ENCODE measurements at regions not wholly inside any gene's neighbourhood (a gene's known extent, or its start where the extent isn't known, plus 50 kb on each side); places are given as distances from the start of the nearest gene placed in this dataset.

GRCh38 chr5:121350181-121350930 is 501.3 kb upstream of the FTMT start:
- ATAC-seq (no peak), DNase-seq (no peak)
- Mint-ChIP-seq H3K9me3 (ENCODE audit: low read depth) (no peaks in the 10 kb centered on the region), H3K27me3 (no peaks in the 10 kb centered on the region), H3K4me1 (no peaks in the 10 kb centered on the region), H3K36me3 (ENCODE audit: low read depth) (no peaks in the 10 kb centered on the region), H3K4me3 (no peak overlapping the region), H3K27ac (no peak overlapping the region)
- intact Hi-C loops (cut with DNase I, micrococcal nuclease): no loop called here
- POLR2A ChIA-PET: no interaction called here
- CTCF ChIA-PET: no interaction called here

GRCh38 chr5:121366515-121366914 is 485.2 kb upstream of the FTMT start:
- no peak for DNase-seq
- Mint-ChIP-seq H3K9me3 (ENCODE audit: low read depth) (peaks cover 2% of the 10 kb centered on the region), H3K36me3 (ENCODE audit: low read depth) (no peaks in the 10 kb centered on the region), H3K27ac (no peak overlapping the region), H3K27me3 (no peaks in the 10 kb centered on the region), H3K4me1 (no peaks in the 10 kb centered on the region), H3K4me3 (no peak overlapping the region)
- no peak for ATAC-seq
- intact Hi-C loops (cut with DNase I, micrococcal nuclease): no loop called here
- CTCF ChIA-PET: no interaction called here
- POLR2A ChIA-PET: no interaction called here

GRCh38 chr5:121373371-121373770 is 478.3 kb upstream of the FTMT start:
- Mint-ChIP-seq H3K36me3 (ENCODE audit: low read depth) (no peaks in the 10 kb centered on the region), H3K27ac (no peak overlapping the region), H3K9me3 (ENCODE audit: low read depth) (peaks cover 3% of the 10 kb centered on the region), H3K4me1 (no peaks in the 10 kb centered on the region), H3K27me3 (no peaks in the 10 kb centered on the region), H3K4me3 (no peak overlapping the region)
- CTCF ChIA-PET: no interaction called here
- DNase-seq (no peak), ATAC-seq (no peak)
- POLR2A ChIA-PET: no interaction called here
- intact Hi-C loops (cut with DNase I, micrococcal nuclease): no loop called here

GRCh38 chr5:121377461-121377860 is 474.2 kb upstream of the FTMT start:
- Mint-ChIP-seq H3K9me3 (ENCODE audit: low read depth) (peaks cover 3% of the 10 kb centered on the region), H3K4me3 (no peak overlapping the region), H3K27me3 (no peaks in the 10 kb centered on the region), H3K4me1 (no peaks in the 10 kb centered on the region), H3K36me3 (ENCODE audit: low read depth) (no peaks in the 10 kb centered on the region), H3K27ac (no peak overlapping the region)
- DNase-seq: no peak
- CTCF ChIA-PET: interaction anchor here (0.6 kb wide), 1 partner anchor 1330 kb away, joined by 3 read pairs; no protein-coding TSS in a partner anchor
- POLR2A ChIA-PET: no interaction called here
- ATAC-seq: no peak
- intact Hi-C loops (cut with DNase I, micrococcal nuclease): no loop called here

GRCh38 chr5:121378046-121378445 is 473.6 kb upstream of the FTMT start:
- ChIA-PET CTCF (interaction anchor here (0.6 kb wide), 1 partner anchor 58 kb away, joined by 3 read pairs; no protein-coding TSS in a partner anchor), POLR2A (no interaction called here)
- Mint-ChIP-seq H3K27ac (no peak overlapping the region), H3K27me3 (no peaks in the 10 kb centered on the region), H3K9me3 (ENCODE audit: low read depth) (peaks cover 3% of the 10 kb centered on the region), H3K36me3 (ENCODE audit: low read depth) (no peaks in the 10 kb centered on the region), H3K4me1 (no peaks in the 10 kb centered on the region), H3K4me3 (no peak overlapping the region)
- intact Hi-C loops (cut with DNase I, micrococcal nuclease): no loop called here
- ATAC-seq: no peak
- no peak for DNase-seq

GRCh38 chr5:121378559-121379359 is 472.9 kb upstream of the FTMT start:
- ChIA-PET POLR2A (no interaction called here), CTCF (interaction anchor here (0.6 kb wide), 1 partner anchor 59 kb away, joined by 3 read pairs; no protein-coding TSS in a partner anchor)
- ATAC-seq (no peak), DNase-seq (no peak)
- H3K9me3 Mint-ChIP-seq (ENCODE audit: low read depth): no peaks in the 10 kb centered on the region
- H3K27me3 Mint-ChIP-seq: no peaks in the 10 kb centered on the region
- intact Hi-C loops (cut with DNase I, micrococcal nuclease): no loop called here
- no peaks in the 10 kb centered on the region for H3K4me1 Mint-ChIP-seq
- no peak overlapping the region for H3K27ac Mint-ChIP-seq
- H3K36me3 Mint-ChIP-seq (ENCODE audit: low read depth): no peaks in the 10 kb centered on the region
- no peak overlapping the region for H3K4me3 Mint-ChIP-seq

GRCh38 chr5:121380066-121380465 is 471.6 kb upstream of the FTMT start:
- H3K27me3 Mint-ChIP-seq: no peaks in the 10 kb centered on the region
- no peak overlapping the region for H3K27ac Mint-ChIP-seq
- H3K4me1 Mint-ChIP-seq: no peaks in the 10 kb centered on the region
- ChIA-PET CTCF (no interaction called here), POLR2A (no interaction called here)
- H3K36me3 Mint-ChIP-seq (ENCODE audit: low read depth): no peaks in the 10 kb centered on the region
- no peak for DNase-seq
- intact Hi-C loops (cut with DNase I, micrococcal nuclease): no loop called here
- no peak overlapping the region for H3K4me3 Mint-ChIP-seq
- H3K9me3 Mint-ChIP-seq (ENCODE audit: low read depth): no peaks in the 10 kb centered on the region
- no peak for ATAC-seq

GRCh38 chr5:121384359-121384758 is 467.3 kb upstream of the FTMT start:
- intact Hi-C loops (cut with DNase I, micrococcal nuclease): no loop called here
- H3K9me3 Mint-ChIP-seq (ENCODE audit: low read depth): no peaks in the 10 kb centered on the region
- CTCF ChIA-PET: no interaction called here
- DNase-seq (no peak), ATAC-seq (no peak)
- POLR2A ChIA-PET: no interaction called here
- H3K27me3 Mint-ChIP-seq: no peaks in the 10 kb centered on the region
- no peaks in the 10 kb centered on the region for H3K36me3 Mint-ChIP-seq (ENCODE audit: low read depth)
- no peak overlapping the region for H3K4me3 Mint-ChIP-seq
- H3K27ac Mint-ChIP-seq: no peak overlapping the region
- H3K4me1 Mint-ChIP-seq: no peaks in the 10 kb centered on the region

- intact Hi-C loops (cut with DNase I, micrococcal nuclease): no loop called here
These were observed 465.3 kb upstream of the FTMT start for GRCh38 chr5:121386334-121386733.

GRCh38 chr5:121396716-121397115 is 455.0 kb upstream of the FTMT start:
- H3K27me3 Mint-ChIP-seq: no peaks in the 10 kb centered on the region
- no peak overlapping the region for H3K27ac Mint-ChIP-seq
- H3K4me1 Mint-ChIP-seq: no peaks in the 10 kb centered on the region
- ChIA-PET POLR2A (no interaction called here), CTCF (interaction anchor here (0.6 kb wide), 1 partner anchor 144 kb away, joined by 3 read pairs; no protein-coding TSS in a partner anchor)
- no peak for DNase-seq
- no peak for ATAC-seq
- intact Hi-C loops (cut with DNase I, micrococcal nuclease): no loop called here
- peaks cover 7% of the 10 kb centered on the region for H3K9me3 Mint-ChIP-seq (ENCODE audit: low read depth)
- no peak overlapping the region for H3K4me3 Mint-ChIP-seq
- H3K36me3 Mint-ChIP-seq (ENCODE audit: low read depth): no peaks in the 10 kb centered on the region

More at GRCh38 chr5:121386334-121386733, 465.3 kb upstream of the FTMT start:
- DNase-seq: no peak
- no peak for ATAC-seq
- no peaks in the 10 kb centered on the region for H3K27me3 Mint-ChIP-seq
- ChIA-PET CTCF (interaction anchor here (1.1 kb wide), 2 partner anchors 70 to 130 kb away, joined by 3 read pairs; no protein-coding TSS in a partner anchor), POLR2A (no interaction called here)
- no peaks in the 10 kb centered on the region for H3K4me1 Mint-ChIP-seq
- no peaks in the 10 kb centered on the region for H3K36me3 Mint-ChIP-seq (ENCODE audit: low read depth)
- H3K27ac Mint-ChIP-seq: no peak overlapping the region
- H3K9me3 Mint-ChIP-seq (ENCODE audit: low read depth): no peaks in the 10 kb centered on the region
- no peak overlapping the region for H3K4me3 Mint-ChIP-seq

GRCh38 chr5:121399879-121400278 is 451.8 kb upstream of the FTMT start:
- no peak overlapping the region for H3K27ac Mint-ChIP-seq
- DNase-seq (no peak), ATAC-seq (no peak)
- ChIA-PET POLR2A (no interaction called here), CTCF (no interaction called here)
- intact Hi-C loops (cut with DNase I, micrococcal nuclease): no loop called here
- H3K27me3 Mint-ChIP-seq: no peaks in the 10 kb centered on the region
- H3K9me3 Mint-ChIP-seq (ENCODE audit: low read depth): peaks cover 11% of the 10 kb centered on the region
- no peaks in the 10 kb centered on the region for H3K4me1 Mint-ChIP-seq
- no peaks in the 10 kb centered on the region for H3K36me3 Mint-ChIP-seq (ENCODE audit: low read depth)
- no peak overlapping the region for H3K4me3 Mint-ChIP-seq

- no peaks in the 10 kb centered on the region for H3K36me3 Mint-ChIP-seq (ENCODE audit: low read depth)
- CTCF ChIA-PET: no interaction called here
- no peak for ATAC-seq
These were observed 442.9 kb upstream of the FTMT start for GRCh38 chr5:121408778-121409177.

More at GRCh38 chr5:121408778-121409177, 442.9 kb upstream of the FTMT start:
- POLR2A ChIA-PET: no interaction called here
- intact Hi-C loops (cut with DNase I, micrococcal nuclease): no loop called here
- Mint-ChIP-seq H3K9me3 (ENCODE audit: low read depth) (peaks cover 4% of the 10 kb centered on the region), H3K27me3 (no peaks in the 10 kb centered on the region), H3K4me1 (no peaks in the 10 kb centered on the region), H3K27ac (no peak overlapping the region), H3K4me3 (no peak overlapping the region)
- DNase-seq: no peak
